ENCODE measurements at regions not wholly inside any gene's neighbourhood (a gene's known extent, or its start where the extent isn't known, plus 50 kb on each side); places are given as distances from the start of the nearest gene placed in this dataset.
A peak's percentile ranks its signal among the peaks of the same experiment; 100 is the strongest.
"Not testable (repeated sequence)": the region's sequence is repeated elsewhere in the genome, so short reads cannot be mapped to it uniquely, and the experiment has no call there.

GRCh38 chr6:27809067-27809938, 102.9 kb downstream of the OR2B2 start:
- H3K4me3 ChIP-seq, result peak overlapping the region in 6 of 8 donors; percentile 43 to 82 (median 52)
- intact Hi-C loops (cut with DNase I; ENCODE audit: low total_unique reads), result no loop called here
- DNase-seq, result no peak
- H3K27ac ChIP-seq, result peak overlapping the region; percentile 87 to 99 (median 98)
- no peaks in the 10 kb centered on the region for H3K36me3 ChIP-seq
- peaks cover 3 to 54% (median 44%) of the 10 kb centered on the region in 6 donors for H3K4me1 ChIP-seq
- peaks cover 0 to 9% (median 0%) of the 10 kb centered on the region in 8 donors for H3K9me3 ChIP-seq
- TF ChIP-seq POLR2A (IDR thresholded peaks at IDR 0.05) (no peak), CTCF (IDR thresholded peaks at IDR 0.05 in 8 of 11, conservative IDR thresholded peaks at IDR 0.05 in 3 of 11) (no peak), POLR2AphosphoS5 (IDR thresholded peaks at IDR 0.05) (no peak)
- H3K27me3 ChIP-seq (replicated peaks in 1 of 7), result peaks cover 0 to 9% (median 0%) of the 10 kb centered on the region in 7 donors
- WGBS, 5 donors, result 11 to 22% (median 19%) methylated on average over 7 of the region's 7 CpGs

GRCh38 chr6:27808242-27809066, 103.7 kb downstream of the OR2B2 start:
- H3K27me3 ChIP-seq (replicated peaks in 1 of 7); DNase-seq; H3K36me3 ChIP-seq; H3K9me3 ChIP-seq; intact Hi-C loops (cut with DNase I; ENCODE audit: low total_unique reads): not testable (repeated sequence)
- 3 to 6% (median 4%) methylated on average over 17 to 25 of the region's 43 CpGs for WGBS, 5 donors
- Histone ChIP-seq H3K27ac (peak overlapping the region; percentile 87 to 99 (median 98)), H3K4me3 (peak overlapping the region; percentile 20 to 82 (median 52)), H3K4me1 (peaks cover 3 to 47% (median 41%) of the 10 kb centered on the region in 6 donors)
- TF ChIP-seq CTCF (IDR thresholded peaks at IDR 0.05 in 8 of 11, conservative IDR thresholded peaks at IDR 0.05 in 3 of 11), result peak in 1 of 11 experiments; percentile 6
- TF ChIP-seq POLR2AphosphoS5 (IDR thresholded peaks at IDR 0.05), result peak in 2 of 3 donors; percentile 80 to 97

GRCh38 chr6:27807441-27808241, 104.6 kb downstream of the OR2B2 start:
- H3K36me3 ChIP-seq; H3K27me3 ChIP-seq (replicated peaks in 1 of 7); H3K9me3 ChIP-seq; intact Hi-C loops (cut with DNase I; ENCODE audit: low total_unique reads): not testable (repeated sequence)
- 0 to 1% (median 1%) methylated on average over 40 to 43 of the region's 43 CpGs for WGBS, 5 donors
- Histone ChIP-seq H3K4me3 (peak overlapping the region; percentile 20 to 82 (median 52)), H3K27ac (peak overlapping the region; percentile 87 to 99 (median 98)), H3K4me1 (peaks cover 3 to 47% (median 41%) of the 10 kb centered on the region in 6 donors)
- TF ChIP-seq POLR2A (IDR thresholded peaks at IDR 0.05) (peak; percentile 33 to 96 (median 74)), POLR2AphosphoS5 (IDR thresholded peaks at IDR 0.05) (peak; percentile 79 to 99 (median 98))
- DNase-seq, result peak; percentile 92

GRCh38 chr6:27806981-27807440, 105.2 kb downstream of the OR2B2 start:
- H3K36me3 ChIP-seq, result no peaks in the 10 kb centered on the region
- WGBS, 5 donors, result 1 to 2% (median 1%) methylated on average over 19 of the region's 19 CpGs
- peaks cover 0 to 9% (median 0%) of the 10 kb centered on the region in 7 donors for H3K27me3 ChIP-seq (replicated peaks in 1 of 7)
- H3K4me3 ChIP-seq, result peak overlapping the region; percentile 20 to 82 (median 52)
- H3K9me3 ChIP-seq, result peaks cover 0 to 9% (median 0%) of the 10 kb centered on the region in 8 donors
- peak overlapping the region; percentile 87 to 99 (median 98) for H3K27ac ChIP-seq
- TF ChIP-seq POLR2A (IDR thresholded peaks at IDR 0.05), result no peak
- TF ChIP-seq POLR2AphosphoS5 (IDR thresholded peaks at IDR 0.05), result no peak
- TF ChIP-seq CTCF (IDR thresholded peaks at IDR 0.05 in 8 of 11, conservative IDR thresholded peaks at IDR 0.05 in 3 of 11), result no peak
- H3K4me1 ChIP-seq, result peaks cover 3 to 45% (median 41%) of the 10 kb centered on the region in 6 donors
- no peak for DNase-seq
- intact Hi-C loops (cut with DNase I; ENCODE audit: low total_unique reads), result no loop called here
